ENCODE measurements at regions not wholly inside any gene's neighbourhood (a gene's known extent, or its start where the extent isn't known, plus 50 kb on each side); places are given as distances from the start of the nearest gene placed in this dataset.

DNA sequence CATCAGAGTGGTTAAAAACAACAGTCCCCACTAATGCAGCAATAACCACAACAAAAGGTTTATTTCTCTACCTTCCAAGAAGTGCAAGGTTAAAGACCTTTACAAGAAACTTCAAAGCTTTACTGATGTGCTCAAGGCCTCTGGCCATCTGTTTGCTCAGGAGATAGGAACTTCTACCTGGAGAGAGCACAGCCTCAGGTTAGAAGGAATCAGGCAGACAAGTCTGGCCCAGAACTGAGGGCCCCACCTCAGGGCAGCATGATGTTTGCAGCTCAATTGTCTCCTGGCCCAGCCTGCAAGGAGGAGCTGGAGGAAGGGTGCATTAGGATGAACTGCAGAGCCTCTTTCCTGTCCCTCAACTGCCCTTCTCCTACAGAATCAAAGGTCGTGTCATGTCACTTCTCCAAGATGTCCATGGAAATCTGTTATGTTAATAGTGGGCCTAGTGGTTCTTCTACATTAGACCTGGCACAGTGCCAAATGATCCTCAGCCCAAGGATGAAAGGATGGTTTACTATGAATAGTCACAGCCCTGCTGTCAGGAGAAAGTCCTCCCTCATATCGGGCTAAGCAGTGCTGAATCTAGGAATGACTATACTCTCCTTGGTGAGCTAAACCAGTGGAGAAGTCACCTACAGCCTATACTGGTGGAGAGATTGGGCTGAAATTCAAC is 98.9 kb upstream of the NTRK2 start:
- no peak overlapping the region for H3K27ac ChIP-seq (ENCODE audit: low read depth in 1 of 2, low read length in 1 of 2)
- H3K36me3 ChIP-seq (ENCODE audit: control insufficient read depth in 2 of 2, insufficient read depth in 2 of 2, low read length in 1 of 2): no peaks in the 10 kb centered on the region
- WGBS: 99% methylated on average over 2 of the region's 2 CpGs
- no peaks in the 10 kb centered on the region for H3K9me3 ChIP-seq (ENCODE audit: control insufficient read depth in 2 of 2, insufficient read depth in 1 of 2, low read length in 1 of 2)
- no peaks in the 10 kb centered on the region for H3K4me1 ChIP-seq (ENCODE audit: control insufficient read depth in 2 of 2, insufficient read depth in 2 of 2, low read length in 2 of 2)
- no peak for DNase-seq (ENCODE audit: low read depth in 6 of 9, low spot score in 9 of 9)
- H3K27me3 ChIP-seq (ENCODE audit: control insufficient read depth in 2 of 2, insufficient read depth in 1 of 2, low read length in 1 of 2): no peaks in the 10 kb centered on the region
- no peak overlapping the region for H3K4me3 ChIP-seq (ENCODE audit: low read length in 2 of 2)

- H3K36me3 ChIP-seq (ENCODE audit: control insufficient read depth in 2 of 2, insufficient read depth in 2 of 2, low read length in 1 of 2): no peaks in the 10 kb centered on the region
- no peaks in the 10 kb centered on the region for H3K4me1 ChIP-seq (ENCODE audit: control insufficient read depth in 2 of 2, insufficient read depth in 2 of 2, low read length in 2 of 2)
- WGBS: 73% methylated on average over 4 of the region's 4 CpGs
Observed at GRCh38 chr9:84573083-84573482, 96.4 kb upstream of the NTRK2 start.

GRCh38 chr9:84575705-84576104 is 93.8 kb upstream of the NTRK2 start:
- WGBS: 92% methylated on average over 4 of the region's 4 CpGs
- Histone ChIP-seq H3K4me1 (ENCODE audit: control insufficient read depth in 2 of 2, insufficient read depth in 2 of 2, low read length in 2 of 2) (no peaks in the 10 kb centered on the region), H3K27me3 (ENCODE audit: control insufficient read depth in 2 of 2, insufficient read depth in 1 of 2, low read length in 1 of 2) (no peaks in the 10 kb centered on the region), H3K4me3 (ENCODE audit: low read length in 2 of 2) (no peak overlapping the region), H3K27ac (ENCODE audit: low read depth in 1 of 2, low read length in 1 of 2) (no peak overlapping the region), H3K9me3 (ENCODE audit: control insufficient read depth in 2 of 2, insufficient read depth in 1 of 2, low read length in 1 of 2) (no peaks in the 10 kb centered on the region), H3K36me3 (ENCODE audit: control insufficient read depth in 2 of 2, insufficient read depth in 2 of 2, low read length in 1 of 2) (no peaks in the 10 kb centered on the region)
- DNase-seq (ENCODE audit: low read depth in 6 of 9, low spot score in 9 of 9): no peak

More at GRCh38 chr9:84573083-84573482, 96.4 kb upstream of the NTRK2 start:
- H3K9me3 ChIP-seq (ENCODE audit: control insufficient read depth in 2 of 2, insufficient read depth in 1 of 2, low read length in 1 of 2): no peaks in the 10 kb centered on the region
- no peaks in the 10 kb centered on the region for H3K27me3 ChIP-seq (ENCODE audit: control insufficient read depth in 2 of 2, insufficient read depth in 1 of 2, low read length in 1 of 2)
- H3K27ac ChIP-seq (ENCODE audit: low read depth in 1 of 2, low read length in 1 of 2): no peak overlapping the region
- no peak overlapping the region for H3K4me3 ChIP-seq (ENCODE audit: low read length in 2 of 2)
- DNase-seq (ENCODE audit: low read depth in 6 of 9, low spot score in 9 of 9): no peak

GRCh38 chr9:84583866-84584265 is 85.7 kb upstream of the NTRK2 start:
- Histone ChIP-seq H3K27ac (ENCODE audit: low read depth in 1 of 2, low read length in 1 of 2) (no peak overlapping the region), H3K4me3 (ENCODE audit: low read length in 2 of 2) (no peak overlapping the region), H3K4me1 (ENCODE audit: control insufficient read depth in 2 of 2, insufficient read depth in 2 of 2, low read length in 2 of 2) (no peaks in the 10 kb centered on the region), H3K27me3 (ENCODE audit: control insufficient read depth in 2 of 2, insufficient read depth in 1 of 2, low read length in 1 of 2) (no peaks in the 10 kb centered on the region), H3K36me3 (ENCODE audit: control insufficient read depth in 2 of 2, insufficient read depth in 2 of 2, low read length in 1 of 2) (no peaks in the 10 kb centered on the region), H3K9me3 (ENCODE audit: control insufficient read depth in 2 of 2, insufficient read depth in 1 of 2, low read length in 1 of 2) (no peaks in the 10 kb centered on the region)
- DNase-seq (ENCODE audit: low read depth in 6 of 9, low spot score in 9 of 9): no peak
- WGBS: 97% methylated on average over 2 of the region's 2 CpGs

DNA sequence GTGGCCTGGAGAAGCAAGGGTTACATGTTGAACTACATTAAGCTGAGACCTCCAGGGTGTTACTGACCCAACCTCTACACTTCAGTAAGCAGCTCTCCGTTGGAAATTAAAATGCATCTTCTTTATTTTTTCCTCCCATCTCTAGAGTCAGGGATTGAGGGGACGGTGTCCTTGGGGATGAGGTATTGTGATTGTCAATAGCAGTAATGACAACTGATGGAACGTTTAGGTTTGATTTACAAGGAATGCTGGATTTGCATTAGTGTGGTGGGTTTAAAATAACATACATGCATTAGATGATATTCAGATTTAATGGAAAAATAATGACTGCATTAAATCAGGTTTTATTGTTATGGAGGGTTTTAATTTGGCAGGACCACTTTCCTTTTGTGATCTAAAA is 82.9 kb upstream of the NTRK2 start:
- 87% methylated on average over 3 of the region's 3 CpGs for WGBS
- no peak overlapping the region for H3K27ac ChIP-seq (ENCODE audit: low read depth in 1 of 2, low read length in 1 of 2)
- no peaks in the 10 kb centered on the region for H3K36me3 ChIP-seq (ENCODE audit: control insufficient read depth in 2 of 2, insufficient read depth in 2 of 2, low read length in 1 of 2)
- DNase-seq (ENCODE audit: low read depth in 6 of 9, low spot score in 9 of 9): no peak
- no peak overlapping the region for H3K4me3 ChIP-seq (ENCODE audit: low read length in 2 of 2)
- H3K9me3 ChIP-seq (ENCODE audit: control insufficient read depth in 2 of 2, insufficient read depth in 1 of 2, low read length in 1 of 2): no peaks in the 10 kb centered on the region
- H3K4me1 ChIP-seq (ENCODE audit: control insufficient read depth in 2 of 2, insufficient read depth in 2 of 2, low read length in 2 of 2): no peaks in the 10 kb centered on the region
- no peaks in the 10 kb centered on the region for H3K27me3 ChIP-seq (ENCODE audit: control insufficient read depth in 2 of 2, insufficient read depth in 1 of 2, low read length in 1 of 2)

GRCh38 chr9:84587153-84587552 is 82.4 kb upstream of the NTRK2 start:
- Histone ChIP-seq H3K4me3 (ENCODE audit: low read length in 2 of 2) (no peak overlapping the region), H3K27me3 (ENCODE audit: control insufficient read depth in 2 of 2, insufficient read depth in 1 of 2, low read length in 1 of 2) (no peaks in the 10 kb centered on the region), H3K4me1 (ENCODE audit: control insufficient read depth in 2 of 2, insufficient read depth in 2 of 2, low read length in 2 of 2) (no peaks in the 10 kb centered on the region), H3K9me3 (ENCODE audit: control insufficient read depth in 2 of 2, insufficient read depth in 1 of 2, low read length in 1 of 2) (no peaks in the 10 kb centered on the region), H3K27ac (ENCODE audit: low read depth in 1 of 2, low read length in 1 of 2) (no peak overlapping the region), H3K36me3 (ENCODE audit: control insufficient read depth in 2 of 2, insufficient read depth in 2 of 2, low read length in 1 of 2) (no peaks in the 10 kb centered on the region)
- WGBS: 84% methylated on average over 3 of the region's 3 CpGs
- no peak for DNase-seq (ENCODE audit: low read depth in 6 of 9, low spot score in 9 of 9)

- Histone ChIP-seq H3K27ac (ENCODE audit: low read depth in 1 of 2, low read length in 1 of 2) (no peak overlapping the region), H3K4me1 (ENCODE audit: control insufficient read depth in 2 of 2, insufficient read depth in 2 of 2, low read length in 2 of 2) (no peaks in the 10 kb centered on the region), H3K27me3 (ENCODE audit: control insufficient read depth in 2 of 2, insufficient read depth in 1 of 2, low read length in 1 of 2) (no peaks in the 10 kb centered on the region), H3K4me3 (ENCODE audit: low read length in 2 of 2) (no peak overlapping the region), H3K36me3 (ENCODE audit: control insufficient read depth in 2 of 2, insufficient read depth in 2 of 2, low read length in 1 of 2) (no peaks in the 10 kb centered on the region), H3K9me3 (ENCODE audit: control insufficient read depth in 2 of 2, insufficient read depth in 1 of 2, low read length in 1 of 2) (no peaks in the 10 kb centered on the region)
- DNase-seq (ENCODE audit: low read depth in 6 of 9, low spot score in 9 of 9): no peak
- WGBS: 90% methylated on average over 1 of the region's 1 CpG
Observed at GRCh38 chr9:84589542-84589941, 80.0 kb upstream of the NTRK2 start.

DNA sequence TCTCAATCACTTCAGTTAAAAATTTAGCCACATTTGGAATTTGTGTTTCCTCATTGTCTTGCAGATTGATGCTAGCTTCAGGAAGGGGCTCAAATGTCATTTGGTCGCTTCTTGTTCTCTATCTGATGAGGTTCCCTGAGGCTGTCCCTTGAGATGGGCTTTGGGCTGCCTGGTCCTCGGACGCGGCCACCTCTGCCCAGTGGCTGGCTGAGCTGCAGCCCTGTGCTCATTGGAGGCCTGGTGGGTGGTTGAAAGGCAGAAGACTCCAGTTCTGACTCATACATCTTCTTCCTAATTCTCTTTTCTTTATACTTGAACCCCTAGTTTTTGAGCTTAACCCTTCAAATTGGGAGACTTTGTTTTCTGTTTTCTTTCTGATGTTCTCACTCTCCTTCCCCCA is 78.8 kb upstream of the NTRK2 start:
- Histone ChIP-seq H3K27me3 (ENCODE audit: control insufficient read depth in 2 of 2, insufficient read depth in 1 of 2, low read length in 1 of 2) (no peaks in the 10 kb centered on the region), H3K4me3 (ENCODE audit: low read length in 2 of 2) (no peak overlapping the region), H3K36me3 (ENCODE audit: control insufficient read depth in 2 of 2, insufficient read depth in 2 of 2, low read length in 1 of 2) (no peaks in the 10 kb centered on the region), H3K9me3 (ENCODE audit: control insufficient read depth in 2 of 2, insufficient read depth in 1 of 2, low read length in 1 of 2) (no peaks in the 10 kb centered on the region), H3K27ac (ENCODE audit: low read depth in 1 of 2, low read length in 1 of 2) (no peak overlapping the region), H3K4me1 (ENCODE audit: control insufficient read depth in 2 of 2, insufficient read depth in 2 of 2, low read length in 2 of 2) (no peaks in the 10 kb centered on the region)
- DNase-seq (ENCODE audit: low read depth in 6 of 9, low spot score in 9 of 9): no peak
- 96% methylated on average over 4 of the region's 4 CpGs for WGBS

GRCh38 chr9:84592918-84593317 is 76.6 kb upstream of the NTRK2 start:
- Histone ChIP-seq H3K27ac (ENCODE audit: low read depth in 1 of 2, low read length in 1 of 2) (no peak overlapping the region), H3K9me3 (ENCODE audit: control insufficient read depth in 2 of 2, insufficient read depth in 1 of 2, low read length in 1 of 2) (no peaks in the 10 kb centered on the region), H3K4me3 (ENCODE audit: low read length in 2 of 2) (no peak overlapping the region), H3K36me3 (ENCODE audit: control insufficient read depth in 2 of 2, insufficient read depth in 2 of 2, low read length in 1 of 2) (no peaks in the 10 kb centered on the region), H3K27me3 (ENCODE audit: control insufficient read depth in 2 of 2, insufficient read depth in 1 of 2, low read length in 1 of 2) (no peaks in the 10 kb centered on the region), H3K4me1 (ENCODE audit: control insufficient read depth in 2 of 2, insufficient read depth in 2 of 2, low read length in 2 of 2) (no peaks in the 10 kb centered on the region)
- 93% methylated on average over 4 of the region's 4 CpGs for WGBS
- no peak for DNase-seq (ENCODE audit: low read depth in 6 of 9, low spot score in 9 of 9)

DNA sequence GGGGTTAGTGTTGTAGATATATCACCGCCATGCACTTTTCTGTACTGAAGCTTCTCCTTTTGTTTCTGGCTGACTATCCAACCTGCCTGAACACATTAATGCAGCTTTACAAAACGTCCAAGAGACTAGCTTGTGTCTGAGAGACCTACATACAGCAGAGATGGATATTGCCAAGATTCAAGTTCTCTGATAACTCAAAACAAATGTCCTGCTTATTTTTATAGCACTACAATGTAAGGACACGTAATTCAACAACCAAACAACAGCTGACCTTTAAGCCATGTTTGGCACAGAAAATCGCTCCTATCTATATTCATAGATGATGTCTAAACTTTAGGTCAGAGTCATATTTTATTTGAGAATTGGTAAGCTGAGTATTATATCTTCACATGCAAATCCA is 76.2 kb upstream of the NTRK2 start:
- Histone ChIP-seq H3K27ac (ENCODE audit: low read depth in 1 of 2, low read length in 1 of 2) (no peak overlapping the region), H3K36me3 (ENCODE audit: control insufficient read depth in 2 of 2, insufficient read depth in 2 of 2, low read length in 1 of 2) (no peaks in the 10 kb centered on the region), H3K4me3 (ENCODE audit: low read length in 2 of 2) (no peak overlapping the region), H3K27me3 (ENCODE audit: control insufficient read depth in 2 of 2, insufficient read depth in 1 of 2, low read length in 1 of 2) (no peaks in the 10 kb centered on the region), H3K4me1 (ENCODE audit: control insufficient read depth in 2 of 2, insufficient read depth in 2 of 2, low read length in 2 of 2) (no peaks in the 10 kb centered on the region), H3K9me3 (ENCODE audit: control insufficient read depth in 2 of 2, insufficient read depth in 1 of 2, low read length in 1 of 2) (no peaks in the 10 kb centered on the region)
- WGBS: 84% methylated on average over 4 of the region's 4 CpGs
- DNase-seq (ENCODE audit: low read depth in 6 of 9, low spot score in 9 of 9): no peak
